WTC11 (cell line): ENCODE measurements at regions not wholly inside any gene's neighbourhood (a gene's known extent, or its start where the extent isn't known, plus 50 kb on each side); places are given as distances from the start of the nearest gene placed in this dataset.

Experiments
- AFF4 ChIP-seq: sonication (generic); formaldehyde crosslinking; IDR thresholded peaks from 2 replicates; pipeline ENCODE4 v1.8.1; 2023; ENCODE audit warnings: mild to moderate bottlenecking, missing genetic modification reagents, borderline replicate concordance
- ESRRA ChIP-seq: sonication (generic); formaldehyde crosslinking; IDR thresholded peaks from 2 replicates; pipeline ENCODE4 v1.8.1; 2022; ENCODE audit warnings: mild to moderate bottlenecking, missing genetic modification reagents, borderline replicate concordance
- ETV6 ChIP-seq: sonication (generic); formaldehyde crosslinking; IDR thresholded peaks from 2 replicates; pipeline ENCODE4 v1.8.1; 2022; ENCODE audit warnings: mild to moderate bottlenecking, missing genetic modification reagents
- IRF2 ChIP-seq: sonication (generic); formaldehyde crosslinking; IDR thresholded peaks from 2 replicates; pipeline ENCODE4 v1.8.0; 2022; ENCODE audit warnings: low read depth, missing genetic modification reagents, borderline replicate concordance
- USF2 ChIP-seq: sonication (generic); formaldehyde crosslinking; IDR thresholded peaks from 2 replicates; pipeline ENCODE4 v1.8.1; 2023; ENCODE audit warnings: mild to moderate bottlenecking, missing genetic modification reagents, moderate library complexity
- ZNF416 ChIP-seq: fragments of 250-450 bp; sonication (Bioruptor Pico); IDR thresholded peaks from 2 replicates; pipeline ENCODE4 v1.9.0; 2021; ENCODE audit warnings: mild to moderate bottlenecking, inconsistent platforms
- TF ChIP-seq, protein P1 (sequence below): fragments of 200-600 bp; IDR thresholded peaks from 2 replicates; pipeline ENCODE4 v1.8.0; 2022; ENCODE audit warnings: antibody characterized with exemption
- TF ChIP-seq, protein P2 (sequence below): sonication (generic); formaldehyde crosslinking; IDR thresholded peaks from 2 replicates; pipeline ENCODE4 v1.8.0; 2023; ENCODE audit warnings: missing genetic modification reagents, mild to moderate bottlenecking, borderline replicate concordance
- TF ChIP-seq, protein P3 (sequence below): sonication (generic); formaldehyde crosslinking; IDR thresholded peaks from 2 replicates; pipeline ENCODE4 v1.8.0; 2023; ENCODE audit warnings: mild to moderate bottlenecking, missing genetic modification reagents

DNA sequence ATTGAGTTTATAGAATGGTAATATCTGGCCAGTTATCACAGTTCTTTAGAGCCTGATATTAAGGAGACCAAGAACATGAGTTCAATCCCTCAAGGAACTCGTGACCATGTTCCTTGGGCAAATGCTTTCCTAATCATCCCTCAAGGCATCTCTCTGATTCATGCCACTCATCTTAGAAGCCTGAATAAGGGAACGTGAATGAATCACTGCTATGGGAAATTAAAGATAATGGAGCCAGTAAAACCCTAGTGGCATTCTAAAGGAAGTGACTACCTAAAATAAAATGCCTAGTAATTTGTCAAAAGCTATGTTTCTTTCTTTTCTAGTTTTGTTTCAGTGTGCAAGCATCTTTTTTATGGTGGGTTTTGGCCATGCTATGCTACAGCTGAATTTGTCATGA is 1161.3 kb downstream of the C4orf33 start:
- TF ChIP-seq, protein P1, sequence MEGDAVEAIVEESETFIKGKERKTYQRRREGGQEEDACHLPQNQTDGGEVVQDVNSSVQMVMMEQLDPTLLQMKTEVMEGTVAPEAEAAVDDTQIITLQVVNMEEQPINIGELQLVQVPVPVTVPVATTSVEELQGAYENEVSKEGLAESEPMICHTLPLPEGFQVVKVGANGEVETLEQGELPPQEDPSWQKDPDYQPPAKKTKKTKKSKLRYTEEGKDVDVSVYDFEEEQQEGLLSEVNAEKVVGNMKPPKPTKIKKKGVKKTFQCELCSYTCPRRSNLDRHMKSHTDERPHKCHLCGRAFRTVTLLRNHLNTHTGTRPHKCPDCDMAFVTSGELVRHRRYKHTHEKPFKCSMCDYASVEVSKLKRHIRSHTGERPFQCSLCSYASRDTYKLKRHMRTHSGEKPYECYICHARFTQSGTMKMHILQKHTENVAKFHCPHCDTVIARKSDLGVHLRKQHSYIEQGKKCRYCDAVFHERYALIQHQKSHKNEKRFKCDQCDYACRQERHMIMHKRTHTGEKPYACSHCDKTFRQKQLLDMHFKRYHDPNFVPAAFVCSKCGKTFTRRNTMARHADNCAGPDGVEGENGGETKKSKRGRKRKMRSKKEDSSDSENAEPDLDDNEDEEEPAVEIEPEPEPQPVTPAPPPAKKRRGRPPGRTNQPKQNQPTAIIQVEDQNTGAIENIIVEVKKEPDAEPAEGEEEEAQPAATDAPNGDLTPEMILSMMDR = no peak
- TF ChIP-seq, protein P2, sequence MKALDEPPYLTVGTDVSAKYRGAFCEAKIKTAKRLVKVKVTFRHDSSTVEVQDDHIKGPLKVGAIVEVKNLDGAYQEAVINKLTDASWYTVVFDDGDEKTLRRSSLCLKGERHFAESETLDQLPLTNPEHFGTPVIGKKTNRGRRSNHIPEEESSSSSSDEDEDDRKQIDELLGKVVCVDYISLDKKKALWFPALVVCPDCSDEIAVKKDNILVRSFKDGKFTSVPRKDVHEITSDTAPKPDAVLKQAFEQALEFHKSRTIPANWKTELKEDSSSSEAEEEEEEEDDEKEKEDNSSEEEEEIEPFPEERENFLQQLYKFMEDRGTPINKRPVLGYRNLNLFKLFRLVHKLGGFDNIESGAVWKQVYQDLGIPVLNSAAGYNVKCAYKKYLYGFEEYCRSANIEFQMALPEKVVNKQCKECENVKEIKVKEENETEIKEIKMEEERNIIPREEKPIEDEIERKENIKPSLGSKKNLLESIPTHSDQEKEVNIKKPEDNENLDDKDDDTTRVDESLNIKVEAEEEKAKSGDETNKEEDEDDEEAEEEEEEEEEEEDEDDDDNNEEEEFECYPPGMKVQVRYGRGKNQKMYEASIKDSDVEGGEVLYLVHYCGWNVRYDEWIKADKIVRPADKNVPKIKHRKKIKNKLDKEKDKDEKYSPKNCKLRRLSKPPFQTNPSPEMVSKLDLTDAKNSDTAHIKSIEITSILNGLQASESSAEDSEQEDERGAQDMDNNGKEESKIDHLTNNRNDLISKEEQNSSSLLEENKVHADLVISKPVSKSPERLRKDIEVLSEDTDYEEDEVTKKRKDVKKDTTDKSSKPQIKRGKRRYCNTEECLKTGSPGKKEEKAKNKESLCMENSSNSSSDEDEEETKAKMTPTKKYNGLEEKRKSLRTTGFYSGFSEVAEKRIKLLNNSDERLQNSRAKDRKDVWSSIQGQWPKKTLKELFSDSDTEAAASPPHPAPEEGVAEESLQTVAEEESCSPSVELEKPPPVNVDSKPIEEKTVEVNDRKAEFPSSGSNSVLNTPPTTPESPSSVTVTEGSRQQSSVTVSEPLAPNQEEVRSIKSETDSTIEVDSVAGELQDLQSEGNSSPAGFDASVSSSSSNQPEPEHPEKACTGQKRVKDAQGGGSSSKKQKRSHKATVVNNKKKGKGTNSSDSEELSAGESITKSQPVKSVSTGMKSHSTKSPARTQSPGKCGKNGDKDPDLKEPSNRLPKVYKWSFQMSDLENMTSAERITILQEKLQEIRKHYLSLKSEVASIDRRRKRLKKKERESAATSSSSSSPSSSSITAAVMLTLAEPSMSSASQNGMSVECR = no peak
- TF ChIP-seq ETV6 (CRISPR knock-in tag) (no peak), USF2 (no peak), AFF4 (CRISPR knock-in tag) (no peak), ESRRA (CRISPR knock-in tag) (no peak), ZNF416 (CRISPR knock-in tag) (no peak), IRF2 (CRISPR knock-in tag) (no peak)
- TF ChIP-seq, protein P3, sequence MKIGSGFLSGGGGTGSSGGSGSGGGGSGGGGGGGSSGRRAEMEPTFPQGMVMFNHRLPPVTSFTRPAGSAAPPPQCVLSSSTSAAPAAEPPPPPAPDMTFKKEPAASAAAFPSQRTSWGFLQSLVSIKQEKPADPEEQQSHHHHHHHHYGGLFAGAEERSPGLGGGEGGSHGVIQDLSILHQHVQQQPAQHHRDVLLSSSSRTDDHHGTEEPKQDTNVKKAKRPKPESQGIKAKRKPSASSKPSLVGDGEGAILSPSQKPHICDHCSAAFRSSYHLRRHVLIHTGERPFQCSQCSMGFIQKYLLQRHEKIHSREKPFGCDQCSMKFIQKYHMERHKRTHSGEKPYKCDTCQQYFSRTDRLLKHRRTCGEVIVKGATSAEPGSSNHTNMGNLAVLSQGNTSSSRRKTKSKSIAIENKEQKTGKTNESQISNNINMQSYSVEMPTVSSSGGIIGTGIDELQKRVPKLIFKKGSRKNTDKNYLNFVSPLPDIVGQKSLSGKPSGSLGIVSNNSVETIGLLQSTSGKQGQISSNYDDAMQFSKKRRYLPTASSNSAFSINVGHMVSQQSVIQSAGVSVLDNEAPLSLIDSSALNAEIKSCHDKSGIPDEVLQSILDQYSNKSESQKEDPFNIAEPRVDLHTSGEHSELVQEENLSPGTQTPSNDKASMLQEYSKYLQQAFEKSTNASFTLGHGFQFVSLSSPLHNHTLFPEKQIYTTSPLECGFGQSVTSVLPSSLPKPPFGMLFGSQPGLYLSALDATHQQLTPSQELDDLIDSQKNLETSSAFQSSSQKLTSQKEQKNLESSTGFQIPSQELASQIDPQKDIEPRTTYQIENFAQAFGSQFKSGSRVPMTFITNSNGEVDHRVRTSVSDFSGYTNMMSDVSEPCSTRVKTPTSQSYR (CRISPR knock-in tag) = no peak
